MM.1S (cell line): ENCODE measurements at regions not wholly inside any gene's neighbourhood (a gene's known extent, or its start where the extent isn't known, plus 50 kb on each side); places are given as distances from the start of the nearest gene placed in this dataset.

Experiments
- CTCF ChIP-seq: fragments of 300-600 bp; sonication (generic); IDR thresholded peaks from 2 replicates; pipeline ENCODE4 v1.5.1; 2016; ENCODE audit warnings: antibody characterized with exemption, low read length, mixed read lengths
- EZH2phosphoT487 ChIP-seq: fragments of 300-600 bp; sonication (generic); IDR thresholded peaks from 2 replicates; pipeline ENCODE4 v1.6.1; 2018; ENCODE audit warnings: antibody characterized with exemption, low read length

DNA sequence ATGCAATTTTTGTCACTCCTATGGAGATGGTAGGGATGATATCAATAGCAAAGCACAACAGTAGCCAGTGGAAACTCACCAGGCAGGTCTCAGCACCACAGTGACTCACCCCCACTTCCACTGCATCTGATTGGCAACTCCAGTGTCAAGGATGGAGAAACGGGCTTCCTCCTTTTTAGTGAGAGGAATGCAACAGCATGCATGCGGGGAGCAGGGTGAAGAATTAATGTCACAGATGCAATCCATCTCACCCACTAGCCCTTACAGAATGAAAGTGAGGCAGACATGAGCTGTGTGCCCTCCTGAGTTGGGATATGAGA is 467.0 kb upstream of the C16orf82 start:
- TF ChIP-seq CTCF (no peak), EZH2phosphoT487 (no peak)
